Stomach (tissue), 4 donors: ENCODE measurements at regions not wholly inside any gene's neighbourhood (a gene's known extent, or its start where the extent isn't known, plus 50 kb on each side); places are given as distances from the start of the nearest gene placed in this dataset.

Experiments
- CTCF ChIP-seq, 7 experiments: fragments of 450-650 bp in 4 of 7; fragments of 200-600 bp in 3 of 7; sonication (generic) in 3 of 7; IDR thresholded peaks; one replicate each; pipeline ENCODE4 v1.5.1; 2016 to 2019; ENCODE audit warnings: antibody characterized with exemption in 7 of 7, control low read depth in 2 of 7, mild to moderate bottlenecking in 1 of 7
- POLR2A ChIP-seq, 4 donors: fragments of 450-650 bp; IDR thresholded peaks; one replicate each; pipeline ENCODE4 v1.6.1; 2016; ENCODE audit warnings: antibody characterized with exemption in 4 of 4, control low read depth in 2 of 4, mild to moderate bottlenecking in 1 of 4, moderate library complexity in 1 of 4
- POLR2AphosphoS5 ChIP-seq, 3 donors: sonication (generic); formaldehyde crosslinking; IDR thresholded peaks; one replicate each; pipeline ENCODE4 v1.6.1; 2016; ENCODE audit warnings: antibody characterized with exemption in 3 of 3

GRCh38 chr2:59961746-59962145 is 591.7 kb downstream of the BCL11A start:
- TF ChIP-seq POLR2AphosphoS5 (IDR thresholded peaks at IDR 0.05) (no peak), CTCF (IDR thresholded peaks at IDR 0.05) (no peak), POLR2A (IDR thresholded peaks at IDR 0.05) (no peak)
